GM21529 (cell line): ENCODE measurements at regions not wholly inside any gene's neighbourhood (a gene's known extent, or its start where the extent isn't known, plus 50 kb on each side); places are given as distances from the start of the nearest gene placed in this dataset.

Source experiments
- ATAC-seq: cut with Tn5 transposase; IDR thresholded peaks from one replicate; pipeline ENCODE4 v1.9.1; 2021; ENCODE audit not compliant: unreplicated experiment

GRCh38 chr2:5985536-5986385 lies 293.6 kb downstream of the SOX11 start:
- ATAC-seq = no peak

GRCh38 chr2:5986801-5987787 lies 294.9 kb downstream of the SOX11 start:
- ATAC-seq = no peak

GRCh38 chr2:5988120-5988519 lies 295.9 kb downstream of the SOX11 start:
- no peak for ATAC-seq

GRCh38 chr2:5990086-5990485 lies 297.9 kb downstream of the SOX11 start:
- ATAC-seq = no peak

GRCh38 chr2:5991305-5991968 lies 299.3 kb downstream of the SOX11 start:
- no peak for ATAC-seq

- ATAC-seq = no peak
These were observed 303.6 kb downstream of the SOX11 start for GRCh38 chr2:5995832-5996231.

- no peak for ATAC-seq
These were observed 316.0 kb downstream of the SOX11 start for GRCh38 chr2:6008186-6008585.

GRCh38 chr2:6008726-6009125 lies 316.5 kb downstream of the SOX11 start:
- ATAC-seq = no peak

GRCh38 chr2:6010163-6010562 lies 318.0 kb downstream of the SOX11 start:
- no peak for ATAC-seq

GRCh38 chr2:6011921-6012320 lies 319.7 kb downstream of the SOX11 start:
- no peak for ATAC-seq

- no peak for ATAC-seq
These were observed 325.6 kb downstream of the SOX11 start for GRCh38 chr2:6017736-6018286.

GRCh38 chr2:6024229-6024628 lies 332.0 kb downstream of the SOX11 start:
- ATAC-seq = no peak

- no peak for ATAC-seq
These were observed 332.6 kb downstream of the SOX11 start for GRCh38 chr2:6024784-6025183.

- ATAC-seq = no peak
These were observed 333.2 kb downstream of the SOX11 start for GRCh38 chr2:6025391-6025790.

GRCh38 chr2:6027066-6027465 lies 334.9 kb downstream of the SOX11 start:
- ATAC-seq = no peak

- no peak for ATAC-seq
These were observed 339.1 kb downstream of the SOX11 start for GRCh38 chr2:6031200-6031867.

- no peak for ATAC-seq
These were observed 344.0 kb downstream of the SOX11 start for GRCh38 chr2:6036211-6036610.

GRCh38 chr2:6043238-6043637 lies 351.1 kb downstream of the SOX11 start:
- ATAC-seq = no peak

- no peak for ATAC-seq
These were observed 360.5 kb downstream of the SOX11 start for GRCh38 chr2:6052649-6053048.

- ATAC-seq = no peak
These were observed 361.6 kb downstream of the SOX11 start for GRCh38 chr2:6053743-6054142.
